ENCODE measurements at regions not wholly inside any gene's neighbourhood (a gene's known extent, or its start where the extent isn't known, plus 50 kb on each side); places are given as distances from the start of the nearest gene placed in this dataset.

GRCh38 chr15:56839641-56840040 is 78.8 kb upstream of the TCF12 start:
- intact Hi-C loops (cut with micrococcal nuclease; ENCODE audit: unreplicated experiment), result no loop called here
- POLR2A ChIA-PET (ENCODE audit: low non-redundant PET), result no interaction called here
- CTCF ChIA-PET, result no interaction called here
- Histone ChIP-seq H3K27ac (ENCODE audit: low read depth, low read length, poor library complexity, severe bottlenecking) (no peak overlapping the region), H3K27me3 (replicated peaks; ENCODE audit: insufficient read depth, low read depth, low read length, poor library complexity) (no peaks in the 10 kb centered on the region), H3K36me3 (ENCODE audit: insufficient read depth, low read length, poor library complexity, severe bottlenecking) (no peaks in the 10 kb centered on the region), H3K9me3 (ENCODE audit: low read depth, low read length, poor library complexity, severe bottlenecking) (no peaks in the 10 kb centered on the region), H3K4me3 (ENCODE audit: low read depth, low read length, poor library complexity, severe bottlenecking) (no peak overlapping the region), H3K4me1 (ENCODE audit: insufficient read depth, low read length, poor library complexity, severe bottlenecking) (peaks cover 12% of the 10 kb centered on the region)
- TF ChIP-seq, protein P1, sequence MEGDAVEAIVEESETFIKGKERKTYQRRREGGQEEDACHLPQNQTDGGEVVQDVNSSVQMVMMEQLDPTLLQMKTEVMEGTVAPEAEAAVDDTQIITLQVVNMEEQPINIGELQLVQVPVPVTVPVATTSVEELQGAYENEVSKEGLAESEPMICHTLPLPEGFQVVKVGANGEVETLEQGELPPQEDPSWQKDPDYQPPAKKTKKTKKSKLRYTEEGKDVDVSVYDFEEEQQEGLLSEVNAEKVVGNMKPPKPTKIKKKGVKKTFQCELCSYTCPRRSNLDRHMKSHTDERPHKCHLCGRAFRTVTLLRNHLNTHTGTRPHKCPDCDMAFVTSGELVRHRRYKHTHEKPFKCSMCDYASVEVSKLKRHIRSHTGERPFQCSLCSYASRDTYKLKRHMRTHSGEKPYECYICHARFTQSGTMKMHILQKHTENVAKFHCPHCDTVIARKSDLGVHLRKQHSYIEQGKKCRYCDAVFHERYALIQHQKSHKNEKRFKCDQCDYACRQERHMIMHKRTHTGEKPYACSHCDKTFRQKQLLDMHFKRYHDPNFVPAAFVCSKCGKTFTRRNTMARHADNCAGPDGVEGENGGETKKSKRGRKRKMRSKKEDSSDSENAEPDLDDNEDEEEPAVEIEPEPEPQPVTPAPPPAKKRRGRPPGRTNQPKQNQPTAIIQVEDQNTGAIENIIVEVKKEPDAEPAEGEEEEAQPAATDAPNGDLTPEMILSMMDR (conservative IDR thresholded peaks at IDR 0.05; ENCODE audit: low read depth, low read length), result no peak
- TF ChIP-seq EZH2 (IDR thresholded peaks at IDR 0.05; ENCODE audit: borderline replicate concordance, low read depth, low read length, poor library complexity, severe bottlenecking), result no peak
- no TSS peak for BruUV-seq (replicated peaks)
- DNase-seq (ENCODE audit: low spot score), result no peak

DNA sequence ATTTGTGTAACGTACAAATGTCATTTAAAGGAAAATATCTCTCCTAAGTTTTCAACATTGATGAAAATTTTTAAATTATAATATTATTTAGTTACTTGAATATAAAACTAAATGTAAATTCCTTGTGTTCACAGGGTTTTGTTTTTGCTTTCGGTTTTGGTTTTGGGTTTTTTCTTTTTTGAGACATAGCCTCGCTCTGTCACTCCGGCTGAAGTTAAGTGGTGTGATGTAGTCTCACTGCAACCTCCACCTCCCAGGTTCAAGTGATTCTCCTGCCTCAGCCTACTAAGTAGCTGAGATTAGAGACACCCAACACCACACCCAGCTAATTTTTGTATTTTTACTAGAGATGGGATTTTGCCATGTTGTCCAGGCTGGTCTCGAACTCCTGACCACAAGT is 79.3 kb upstream of the TCF12 start:
- H3K4me3 ChIP-seq (ENCODE audit: low read depth, low read length, poor library complexity, severe bottlenecking), result no peak overlapping the region
- ChIA-PET POLR2A (ENCODE audit: low non-redundant PET) (no interaction called here), CTCF (no interaction called here)
- no TSS peak for BruUV-seq (replicated peaks)
- no peaks in the 10 kb centered on the region for H3K36me3 ChIP-seq (ENCODE audit: insufficient read depth, low read length, poor library complexity, severe bottlenecking)
- intact Hi-C loops (cut with micrococcal nuclease; ENCODE audit: unreplicated experiment), result no loop called here
- TF ChIP-seq, protein P1 (conservative IDR thresholded peaks at IDR 0.05; ENCODE audit: low read depth, low read length), result no peak
- TF ChIP-seq EZH2 (IDR thresholded peaks at IDR 0.05; ENCODE audit: borderline replicate concordance, low read depth, low read length, poor library complexity, severe bottlenecking), result no peak
- no peaks in the 10 kb centered on the region for H3K27me3 ChIP-seq (replicated peaks; ENCODE audit: insufficient read depth, low read depth, low read length, poor library complexity)
- peaks cover 12% of the 10 kb centered on the region for H3K4me1 ChIP-seq (ENCODE audit: insufficient read depth, low read length, poor library complexity, severe bottlenecking)
- no peak for DNase-seq (ENCODE audit: low spot score)
- H3K27ac ChIP-seq (ENCODE audit: low read depth, low read length, poor library complexity, severe bottlenecking), result no peak overlapping the region
- H3K9me3 ChIP-seq (ENCODE audit: low read depth, low read length, poor library complexity, severe bottlenecking), result no peaks in the 10 kb centered on the region

- CTCF ChIA-PET, result no interaction called here
These were observed 80.4 kb upstream of the TCF12 start for GRCh38 chr15:56838085-56838484.

More at GRCh38 chr15:56838085-56838484, 80.4 kb upstream of the TCF12 start:
- intact Hi-C loops (cut with micrococcal nuclease; ENCODE audit: unreplicated experiment), result no loop called here
- Histone ChIP-seq H3K27ac (ENCODE audit: low read depth, low read length, poor library complexity, severe bottlenecking) (no peak overlapping the region), H3K4me3 (ENCODE audit: low read depth, low read length, poor library complexity, severe bottlenecking) (no peak overlapping the region), H3K36me3 (ENCODE audit: insufficient read depth, low read length, poor library complexity, severe bottlenecking) (no peaks in the 10 kb centered on the region), H3K9me3 (ENCODE audit: low read depth, low read length, poor library complexity, severe bottlenecking) (no peaks in the 10 kb centered on the region), H3K27me3 (replicated peaks; ENCODE audit: insufficient read depth, low read depth, low read length, poor library complexity) (no peaks in the 10 kb centered on the region), H3K4me1 (ENCODE audit: insufficient read depth, low read length, poor library complexity, severe bottlenecking) (peaks cover 12% of the 10 kb centered on the region)
- TF ChIP-seq EZH2 (IDR thresholded peaks at IDR 0.05; ENCODE audit: borderline replicate concordance, low read depth, low read length, poor library complexity, severe bottlenecking), result no peak
- TF ChIP-seq, protein P1 (conservative IDR thresholded peaks at IDR 0.05; ENCODE audit: low read depth, low read length), result no peak
- POLR2A ChIA-PET (ENCODE audit: low non-redundant PET), result no interaction called here
- no TSS peak for BruUV-seq (replicated peaks)
- no peak for DNase-seq (ENCODE audit: low spot score)
